ENCODE measurements at regions not wholly inside any gene's neighbourhood (a gene's known extent, or its start where the extent isn't known, plus 50 kb on each side); places are given as distances from the start of the nearest gene placed in this dataset.

- TF ChIP-seq, protein P1, sequence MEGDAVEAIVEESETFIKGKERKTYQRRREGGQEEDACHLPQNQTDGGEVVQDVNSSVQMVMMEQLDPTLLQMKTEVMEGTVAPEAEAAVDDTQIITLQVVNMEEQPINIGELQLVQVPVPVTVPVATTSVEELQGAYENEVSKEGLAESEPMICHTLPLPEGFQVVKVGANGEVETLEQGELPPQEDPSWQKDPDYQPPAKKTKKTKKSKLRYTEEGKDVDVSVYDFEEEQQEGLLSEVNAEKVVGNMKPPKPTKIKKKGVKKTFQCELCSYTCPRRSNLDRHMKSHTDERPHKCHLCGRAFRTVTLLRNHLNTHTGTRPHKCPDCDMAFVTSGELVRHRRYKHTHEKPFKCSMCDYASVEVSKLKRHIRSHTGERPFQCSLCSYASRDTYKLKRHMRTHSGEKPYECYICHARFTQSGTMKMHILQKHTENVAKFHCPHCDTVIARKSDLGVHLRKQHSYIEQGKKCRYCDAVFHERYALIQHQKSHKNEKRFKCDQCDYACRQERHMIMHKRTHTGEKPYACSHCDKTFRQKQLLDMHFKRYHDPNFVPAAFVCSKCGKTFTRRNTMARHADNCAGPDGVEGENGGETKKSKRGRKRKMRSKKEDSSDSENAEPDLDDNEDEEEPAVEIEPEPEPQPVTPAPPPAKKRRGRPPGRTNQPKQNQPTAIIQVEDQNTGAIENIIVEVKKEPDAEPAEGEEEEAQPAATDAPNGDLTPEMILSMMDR (IDR thresholded peaks at IDR 0.05; ENCODE audit: low read depth, low read length, poor library complexity, severe bottlenecking), result no peak
- TF ChIP-seq EZH2phosphoT487 (IDR thresholded peaks at IDR 0.05; ENCODE audit: borderline replicate concordance, low read length), result no peak
Observed at GRCh38 chr2:196322973-196323810, 151.8 kb upstream of the STK17B start.

Measured in DOHH2 (cell line).